ENCODE measurements at regions not wholly inside any gene's neighbourhood (a gene's known extent, or its start where the extent isn't known, plus 50 kb on each side); places are given as distances from the start of the nearest gene placed in this dataset.

- no peak overlapping the region for H3K27ac ChIP-seq
- DNase-seq = no peak
- no peak overlapping the region for H3K4me3 ChIP-seq
- intact Hi-C loops (cut with DNase I) = no loop called here
- WGBS, 3 donors = 96 to 98% (median 96%) methylated on average over 2 of the region's 2 CpGs
- H3K4me1 ChIP-seq (ENCODE audit: insufficient read depth) = no peaks in the 10 kb centered on the region
- TF ChIP-seq EP300 (IDR thresholded peaks at IDR 0.05) (no peak), POLR2A (IDR thresholded peaks at IDR 0.05) (no peak)
- TF ChIP-seq, protein P1, sequence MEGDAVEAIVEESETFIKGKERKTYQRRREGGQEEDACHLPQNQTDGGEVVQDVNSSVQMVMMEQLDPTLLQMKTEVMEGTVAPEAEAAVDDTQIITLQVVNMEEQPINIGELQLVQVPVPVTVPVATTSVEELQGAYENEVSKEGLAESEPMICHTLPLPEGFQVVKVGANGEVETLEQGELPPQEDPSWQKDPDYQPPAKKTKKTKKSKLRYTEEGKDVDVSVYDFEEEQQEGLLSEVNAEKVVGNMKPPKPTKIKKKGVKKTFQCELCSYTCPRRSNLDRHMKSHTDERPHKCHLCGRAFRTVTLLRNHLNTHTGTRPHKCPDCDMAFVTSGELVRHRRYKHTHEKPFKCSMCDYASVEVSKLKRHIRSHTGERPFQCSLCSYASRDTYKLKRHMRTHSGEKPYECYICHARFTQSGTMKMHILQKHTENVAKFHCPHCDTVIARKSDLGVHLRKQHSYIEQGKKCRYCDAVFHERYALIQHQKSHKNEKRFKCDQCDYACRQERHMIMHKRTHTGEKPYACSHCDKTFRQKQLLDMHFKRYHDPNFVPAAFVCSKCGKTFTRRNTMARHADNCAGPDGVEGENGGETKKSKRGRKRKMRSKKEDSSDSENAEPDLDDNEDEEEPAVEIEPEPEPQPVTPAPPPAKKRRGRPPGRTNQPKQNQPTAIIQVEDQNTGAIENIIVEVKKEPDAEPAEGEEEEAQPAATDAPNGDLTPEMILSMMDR (IDR thresholded peaks at IDR 0.05) = no peak
- H3K9me3 ChIP-seq = no peaks in the 10 kb centered on the region
- H3K36me3 ChIP-seq = no peaks in the 10 kb centered on the region
- H3K27me3 ChIP-seq = no peaks in the 10 kb centered on the region
Measured at GRCh38 chr2:196499686-196500085, 139.8 kb upstream of the CCDC150 start.

DNA sequence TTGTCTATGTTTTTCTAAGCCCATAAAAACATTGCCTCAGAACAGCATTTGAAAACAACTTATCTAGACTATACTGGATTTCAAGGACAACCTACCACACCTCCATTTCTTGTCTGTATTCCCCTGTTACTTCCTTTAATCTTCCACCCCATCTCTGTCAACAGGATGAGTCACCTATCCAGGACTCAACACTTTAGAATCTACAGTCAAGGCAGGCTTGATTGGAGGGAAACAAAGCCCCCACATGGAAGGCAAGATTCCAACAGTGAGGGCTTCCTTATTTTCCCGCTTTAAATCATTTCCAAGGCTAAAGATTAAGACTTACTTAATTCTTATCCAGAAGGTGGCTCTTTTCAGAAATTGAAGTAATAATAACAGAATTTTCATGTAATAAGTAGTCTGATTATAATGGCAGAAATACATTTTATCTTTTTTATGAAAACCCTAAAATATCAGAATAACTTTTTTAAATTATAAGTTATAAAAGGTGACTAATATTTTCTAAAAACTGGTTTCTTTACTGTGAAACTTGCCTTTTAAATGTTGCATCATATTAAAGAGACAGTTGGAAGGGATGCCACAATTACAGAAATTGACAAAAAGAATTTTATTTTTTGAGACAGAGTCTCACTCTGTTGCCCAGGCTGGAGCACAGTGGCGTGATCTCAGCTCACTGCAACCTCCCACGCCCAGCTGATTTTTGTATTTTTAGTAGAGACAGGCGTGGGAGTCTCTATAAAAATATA lies 138.7 kb upstream of the CCDC150 start:
- no peak overlapping the region for H3K27ac ChIP-seq
- H3K36me3 ChIP-seq = no peaks in the 10 kb centered on the region
- H3K4me3 ChIP-seq = no peak overlapping the region
- WGBS, 3 donors = 59 to 74% (median 67%) methylated on average over 4 of the region's 4 CpGs
- no peaks in the 10 kb centered on the region for H3K4me1 ChIP-seq (ENCODE audit: insufficient read depth)
- H3K27me3 ChIP-seq = no peaks in the 10 kb centered on the region
- intact Hi-C loops (cut with DNase I) = no loop called here
- DNase-seq = no peak
- TF ChIP-seq, protein P1 (IDR thresholded peaks at IDR 0.05) = no peak
- TF ChIP-seq POLR2A (IDR thresholded peaks at IDR 0.05) (no peak), EP300 (IDR thresholded peaks at IDR 0.05) (no peak)
- no peaks in the 10 kb centered on the region for H3K9me3 ChIP-seq

DNA sequence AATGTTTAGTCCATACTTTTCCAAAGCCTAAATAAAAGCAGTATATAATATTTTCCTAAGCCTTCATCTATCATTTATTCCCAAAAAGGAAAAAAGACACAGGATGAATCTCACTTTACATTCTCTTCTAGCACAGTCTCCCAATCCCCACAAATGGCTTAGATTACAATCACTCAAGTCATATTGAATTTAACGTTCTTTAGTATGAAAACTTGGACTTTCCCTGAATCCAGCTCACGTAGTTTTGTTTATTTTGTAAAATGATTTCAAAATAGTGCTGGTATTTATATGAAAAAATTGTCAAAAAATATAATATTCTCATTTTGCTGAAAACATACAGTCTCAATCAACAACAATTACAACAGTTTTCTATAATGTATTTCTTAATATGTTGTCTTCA lies 137.7 kb upstream of the CCDC150 start:
- no peaks in the 10 kb centered on the region for H3K36me3 ChIP-seq

GRCh38 chr2:196502386-196502785 lies 137.1 kb upstream of the CCDC150 start:
- H3K27ac ChIP-seq = no peak overlapping the region
- no peaks in the 10 kb centered on the region for H3K9me3 ChIP-seq
- intact Hi-C loops (cut with DNase I) = no loop called here
- no peak overlapping the region for H3K4me3 ChIP-seq
- TF ChIP-seq, protein P1 (IDR thresholded peaks at IDR 0.05) = no peak
- TF ChIP-seq EP300 (IDR thresholded peaks at IDR 0.05) (no peak), POLR2A (IDR thresholded peaks at IDR 0.05) (no peak)
- H3K27me3 ChIP-seq = no peaks in the 10 kb centered on the region
- 92 to 93% (median 92%) methylated on average over 6 of the region's 6 CpGs for WGBS, 3 donors
- DNase-seq = no peak
- no peaks in the 10 kb centered on the region for H3K4me1 ChIP-seq (ENCODE audit: insufficient read depth)
- H3K36me3 ChIP-seq = no peaks in the 10 kb centered on the region

More for the DNA sequence above, 137.7 kb upstream of the CCDC150 start:
- TF ChIP-seq, protein P1 (IDR thresholded peaks at IDR 0.05) = no peak
- TF ChIP-seq EP300 (IDR thresholded peaks at IDR 0.05) (no peak), POLR2A (IDR thresholded peaks at IDR 0.05) (no peak)
- no peaks in the 10 kb centered on the region for H3K4me1 ChIP-seq (ENCODE audit: insufficient read depth)
- intact Hi-C loops (cut with DNase I) = no loop called here
- no peak overlapping the region for H3K27ac ChIP-seq
- WGBS, 3 donors = 59 to 81% (median 75%) methylated on average over 2 of the region's 2 CpGs
- H3K4me3 ChIP-seq = no peak overlapping the region
- no peaks in the 10 kb centered on the region for H3K27me3 ChIP-seq
- no peak for DNase-seq
- no peaks in the 10 kb centered on the region for H3K9me3 ChIP-seq

Measured in ovary (tissue), 7 donors.